GM21423 (cell line): ENCODE measurements at regions not wholly inside any gene's neighbourhood (a gene's known extent, or its start where the extent isn't known, plus 50 kb on each side); places are given as distances from the start of the nearest gene placed in this dataset.
"Not testable (repeated sequence)": the region's sequence is repeated elsewhere in the genome, so short reads cannot be mapped to it uniquely, and the experiment has no call there.

ENCODE experiments used
- ATAC-seq: cut with Tn5 transposase; IDR thresholded peaks from one replicate; pipeline ENCODE4 v1.9.1; 2021; ENCODE audit warnings: mild to moderate bottlenecking, moderate library complexity; ENCODE audit not compliant: unreplicated experiment

- ATAC-seq: no peak
These were observed 107.4 kb downstream of the UTRN start for GRCh38 chr6:144392536-144392935.

DNA sequence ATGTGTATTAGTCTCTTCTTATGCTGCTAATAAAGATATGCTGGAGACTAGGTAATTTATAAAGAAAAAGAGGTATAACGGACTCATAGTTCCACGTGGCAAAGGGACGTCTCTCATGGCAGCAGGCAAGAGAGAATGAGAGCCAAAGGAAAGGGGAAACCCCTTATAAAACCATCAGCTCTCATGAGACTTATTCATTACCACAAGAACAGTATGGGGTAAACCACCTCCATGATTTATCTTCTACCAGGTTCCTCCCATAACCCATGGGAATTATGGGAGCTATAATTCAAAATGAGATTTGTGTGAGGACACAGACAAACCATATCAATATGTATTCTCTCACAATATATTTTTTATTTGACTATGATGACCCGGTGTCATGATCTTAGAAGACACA, 109.1 kb downstream of the UTRN start:
- no peak for ATAC-seq

GRCh38 chr6:144395014-144395413, 109.9 kb downstream of the UTRN start:
- ATAC-seq: no peak

GRCh38 chr6:144395826-144396225, 110.7 kb downstream of the UTRN start:
- ATAC-seq: no peak

DNA sequence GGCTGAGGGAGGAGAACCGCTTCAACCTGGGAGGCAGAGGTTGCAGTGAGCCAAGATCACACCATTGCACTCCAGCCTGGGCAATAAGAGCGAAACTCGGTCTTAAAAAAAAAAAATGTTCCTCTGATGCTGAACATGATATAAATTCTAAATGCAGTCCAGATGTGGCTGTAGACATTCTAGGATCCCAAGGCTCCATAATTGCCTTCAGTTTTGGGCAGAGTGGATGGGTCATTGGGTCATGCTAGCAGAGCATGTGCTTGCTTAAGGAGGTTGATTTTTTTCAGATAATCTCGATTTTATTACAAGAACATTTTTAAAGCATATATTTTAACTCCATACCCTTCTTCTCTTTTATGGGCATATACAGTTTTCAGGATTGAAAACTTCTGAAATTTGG, 112.0 kb downstream of the UTRN start:
- no peak for ATAC-seq

DNA sequence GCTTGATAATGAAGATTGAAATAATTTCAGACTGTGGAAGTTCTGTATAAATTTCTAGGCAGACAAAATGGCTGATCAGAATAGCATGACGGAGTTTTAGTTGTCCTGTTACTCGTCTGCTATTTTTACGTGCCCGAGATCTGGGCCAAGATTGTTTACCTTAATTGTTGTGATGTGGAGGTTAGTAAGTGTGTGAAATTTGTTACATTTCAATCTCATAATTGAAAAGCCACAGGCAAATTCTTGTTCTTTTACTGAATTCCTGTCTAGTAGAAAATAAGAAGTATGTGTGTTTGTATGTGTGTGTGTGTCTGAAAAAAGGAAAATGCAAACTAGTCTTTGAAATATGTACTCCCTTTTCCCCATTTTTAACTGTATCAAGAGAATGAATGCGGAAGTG, 115.2 kb downstream of the UTRN start:
- ATAC-seq: no peak

GRCh38 chr6:144401736-144402733, 116.9 kb downstream of the UTRN start:
- ATAC-seq: no peak

DNA sequence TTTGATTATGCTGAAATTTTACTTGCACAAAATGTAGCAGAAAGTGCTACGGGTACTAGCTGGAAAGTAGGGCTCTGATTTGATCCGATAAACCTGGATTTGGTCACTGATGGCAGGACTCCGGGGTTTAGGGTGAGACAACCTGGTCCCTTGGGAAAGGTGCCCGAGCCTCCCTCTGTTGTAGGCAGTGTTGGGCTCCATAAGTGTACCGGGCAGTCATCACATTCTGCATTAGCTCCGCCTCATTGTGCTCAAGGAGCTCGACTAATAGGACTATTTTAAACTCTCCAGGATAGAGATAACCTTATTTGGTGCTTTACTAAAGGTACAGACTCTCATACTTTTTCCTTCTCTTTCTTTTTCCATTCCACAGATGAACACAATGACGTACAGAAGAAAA, 117.6 kb downstream of the UTRN start:
- ATAC-seq: no peak

DNA sequence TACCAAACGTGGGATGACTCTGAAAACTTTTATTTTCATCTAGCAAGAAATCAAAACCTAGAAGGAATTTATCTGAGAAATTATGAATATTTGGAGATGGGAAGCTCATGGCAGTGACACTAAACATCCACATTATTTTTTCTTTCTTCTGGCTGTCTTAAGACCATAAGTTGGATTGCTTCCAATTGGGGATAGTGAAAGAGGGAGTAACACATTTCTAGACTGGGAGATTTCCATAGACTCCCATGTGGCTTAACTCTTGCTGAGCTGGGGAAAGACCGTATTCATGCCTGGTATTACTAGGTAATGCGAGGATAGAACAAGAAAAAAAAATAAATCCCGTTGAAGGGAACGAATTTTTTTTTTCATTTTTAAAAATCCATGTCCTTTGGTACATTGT, 120.0 kb downstream of the UTRN start:
- ATAC-seq: no peak

- ATAC-seq: no peak
These were observed 121.7 kb downstream of the UTRN start for GRCh38 chr6:144406796-144407195.

DNA sequence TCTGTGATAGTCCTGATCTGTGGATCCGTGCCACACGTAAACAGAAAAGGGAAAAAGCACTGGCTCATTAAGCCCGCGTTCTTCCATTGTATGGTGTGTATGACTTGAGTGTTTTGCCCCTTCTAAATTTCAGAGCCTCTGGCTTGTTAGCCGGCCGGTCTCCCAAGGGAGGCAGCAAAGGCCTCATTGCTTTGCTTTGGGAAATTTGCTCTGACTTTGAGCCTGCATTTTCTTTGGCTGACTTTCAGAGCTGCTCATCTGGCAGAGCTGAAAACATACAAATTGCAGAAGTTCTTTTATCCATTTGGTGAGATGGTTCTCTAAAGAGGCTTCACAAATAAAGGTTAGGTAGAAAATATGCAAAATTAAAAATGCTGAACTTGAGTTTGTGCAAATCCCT, 123.0 kb downstream of the UTRN start:
- no peak for ATAC-seq

GRCh38 chr6:144410059-144410458, 124.9 kb downstream of the UTRN start:
- no peak for ATAC-seq

GRCh38 chr6:144410574-144410973, 125.4 kb downstream of the UTRN start:
- not testable (repeated sequence) for ATAC-seq

- ATAC-seq: peak; percentile 70
These were observed 126.5 kb downstream of the UTRN start for GRCh38 chr6:144411531-144412165.

DNA sequence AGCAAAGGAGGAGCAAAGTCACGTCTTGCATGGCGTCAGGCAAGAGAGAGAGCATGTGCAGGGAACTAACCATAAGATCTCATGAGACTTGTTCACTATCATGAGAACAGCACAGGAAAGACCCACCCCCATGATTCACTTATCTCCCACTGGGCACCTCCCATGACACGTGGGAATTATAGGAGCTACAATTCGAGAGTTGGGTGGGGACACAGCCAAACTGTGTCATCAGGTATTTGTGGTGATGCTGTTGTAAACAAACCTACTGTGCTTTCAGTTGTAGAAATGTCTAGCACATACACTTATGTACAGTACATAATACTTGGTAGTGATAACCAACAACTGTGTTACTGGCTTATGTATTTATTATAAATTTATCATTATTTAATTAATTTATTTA, 128.3 kb downstream of the UTRN start:
- no peak for ATAC-seq

- ATAC-seq: no peak
These were observed 129.9 kb downstream of the UTRN start for GRCh38 chr6:144415014-144415413.

GRCh38 chr6:144415835-144416237, 130.7 kb downstream of the UTRN start:
- ATAC-seq: no peak

DNA sequence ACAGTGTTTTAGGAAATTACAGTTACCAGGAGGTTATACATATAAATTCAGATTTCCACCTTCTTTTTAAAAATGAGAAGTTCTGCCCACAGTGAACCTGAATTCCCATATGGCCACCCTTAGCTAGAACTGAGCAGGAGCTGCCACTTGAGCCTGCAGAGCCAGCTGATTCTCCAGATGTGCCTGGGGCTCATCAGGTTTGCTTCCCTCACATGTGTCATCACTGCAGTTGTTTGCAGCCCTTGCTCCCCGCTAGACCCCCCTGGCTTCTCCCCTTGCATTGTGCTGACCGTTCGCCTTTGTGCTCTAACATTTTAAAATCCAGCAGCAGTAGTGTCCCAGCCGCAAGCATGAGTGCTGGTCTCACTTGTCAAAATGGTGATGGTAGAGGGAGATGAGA, 131.1 kb downstream of the UTRN start:
- ATAC-seq: no peak

GRCh38 chr6:144416773-144417172, 131.6 kb downstream of the UTRN start:
- no peak for ATAC-seq

DNA sequence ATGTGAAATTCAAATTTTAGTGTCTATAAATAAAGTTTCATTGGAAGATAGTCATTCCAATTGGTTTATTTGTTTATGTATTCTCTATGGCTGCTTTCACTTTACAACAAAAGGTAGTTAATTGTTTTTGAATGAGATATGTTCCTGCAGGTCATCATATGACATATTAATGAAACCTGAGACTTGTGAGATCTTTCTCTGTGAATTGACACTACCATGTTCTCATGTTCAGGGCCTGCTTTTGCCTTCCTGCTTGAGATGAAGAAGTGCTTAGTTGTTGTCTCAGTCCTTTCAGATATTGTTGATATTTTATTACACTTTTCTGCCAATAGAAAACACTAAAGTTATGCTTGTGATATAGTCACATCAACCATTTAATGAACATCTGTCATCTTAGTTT, 132.5 kb downstream of the UTRN start:
- no peak for ATAC-seq

GRCh38 chr6:144418959-144419545, 133.9 kb downstream of the UTRN start:
- no peak for ATAC-seq

- no peak for ATAC-seq
These were observed 138.0 kb downstream of the UTRN start for GRCh38 chr6:144423167-144423566.
